ENCODE measurements at regions not wholly inside any gene's neighbourhood (a gene's known extent, or its start where the extent isn't known, plus 50 kb on each side); places are given as distances from the start of the nearest gene placed in this dataset.
A peak's percentile ranks its signal among the peaks of the same experiment; 100 is the strongest.
"Not testable (repeated sequence)": the region's sequence is repeated elsewhere in the genome, so short reads cannot be mapped to it uniquely, and the experiment has no call there.

GRCh38 chr3:66860771-66861170, 137.3 kb upstream of the KBTBD8 start:
- DNase-seq: no peak

DNA sequence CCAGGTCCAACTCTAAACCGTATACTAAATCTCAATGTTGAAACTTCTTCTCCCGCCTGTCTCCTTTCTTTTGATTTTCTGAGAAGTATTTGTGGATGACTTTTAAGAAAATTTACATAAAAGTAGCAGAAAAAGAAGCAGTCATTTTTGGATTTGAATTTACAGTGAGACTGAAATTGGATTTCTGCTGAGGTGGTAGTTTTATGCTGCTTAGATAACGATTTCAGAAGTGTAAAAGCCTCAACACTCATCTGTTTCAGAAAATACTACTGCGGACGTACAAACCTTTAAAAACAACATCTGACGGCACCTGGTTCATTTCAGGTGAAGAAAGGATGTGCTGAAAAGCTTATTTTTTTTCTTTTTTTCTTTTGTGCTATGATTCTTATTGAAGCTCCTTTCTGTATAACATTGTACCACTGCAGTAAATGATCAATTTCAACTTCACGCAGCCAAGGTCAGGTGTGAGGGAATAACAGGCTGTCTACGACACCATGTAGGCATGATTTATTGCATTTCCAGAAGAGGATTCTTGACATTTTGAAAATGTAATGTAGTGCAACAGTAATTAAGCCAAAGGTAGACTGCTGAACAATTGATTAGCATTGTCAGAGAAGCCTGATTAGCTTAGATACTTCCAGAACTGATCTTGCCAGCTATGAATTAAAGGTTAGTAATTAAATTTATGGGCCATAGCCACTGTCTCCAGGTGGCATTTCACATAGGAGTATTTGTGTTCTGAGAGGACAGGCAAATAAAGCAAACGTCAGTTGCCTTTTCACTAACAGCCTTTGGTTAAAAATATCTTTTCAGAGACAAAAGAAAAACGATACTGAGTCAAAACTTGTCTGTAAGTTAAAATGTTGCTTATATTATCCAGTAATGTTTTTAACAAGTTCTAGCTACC, 134.6 kb upstream of the KBTBD8 start:
- peak; percentile 16 to 91 (median 52) for DNase-seq

DNA sequence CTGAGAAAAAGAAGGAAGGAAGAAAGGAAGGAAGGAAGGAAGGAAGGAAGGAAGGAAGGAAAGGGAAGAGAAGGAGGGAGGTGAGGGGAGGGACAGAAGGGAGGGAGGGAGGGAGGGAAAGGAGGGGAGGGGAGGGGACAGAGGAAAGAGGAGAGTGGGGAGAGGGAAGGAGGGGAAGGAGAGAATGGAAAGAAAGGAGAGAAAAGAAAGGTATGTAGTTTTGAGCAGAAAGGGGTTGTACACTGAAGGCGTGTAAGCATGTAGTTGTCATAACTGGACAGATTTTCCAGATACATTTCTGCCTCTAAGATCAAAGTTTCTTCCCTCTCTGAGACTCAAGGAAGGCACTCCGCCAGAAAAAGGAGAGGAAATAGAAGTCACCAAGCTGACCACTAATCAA, 113.4 kb upstream of the KBTBD8 start:
- no peak for DNase-seq

- no peak for DNase-seq
Observed at GRCh38 chr3:66885326-66886000, 112.6 kb upstream of the KBTBD8 start.

- DNase-seq: no peak
Observed at GRCh38 chr3:66889750-66890494, 108.2 kb upstream of the KBTBD8 start.

DNA sequence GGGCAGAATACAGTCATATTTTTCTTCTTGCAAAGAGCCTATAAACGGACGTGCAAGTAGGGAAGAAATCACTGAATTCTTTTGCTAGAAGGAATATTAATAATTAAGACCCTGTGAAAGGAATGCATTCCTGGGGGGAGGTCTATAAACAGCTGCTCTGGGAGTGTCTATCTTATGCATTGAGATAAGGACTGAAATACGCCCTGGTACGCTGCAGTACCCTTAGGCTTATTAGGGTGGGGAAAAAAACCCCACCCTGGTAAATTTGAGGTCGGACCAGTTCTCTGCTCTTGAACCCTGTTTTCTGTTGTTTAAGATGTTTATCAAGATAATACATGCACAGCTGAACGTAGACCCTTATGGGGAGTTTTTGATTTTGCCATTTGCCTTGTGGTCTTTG, 100.0 kb upstream of the KBTBD8 start:
- no peak for DNase-seq

GRCh38 chr3:66904336-66904735, 93.8 kb upstream of the KBTBD8 start:
- DNase-seq: no peak

DNA sequence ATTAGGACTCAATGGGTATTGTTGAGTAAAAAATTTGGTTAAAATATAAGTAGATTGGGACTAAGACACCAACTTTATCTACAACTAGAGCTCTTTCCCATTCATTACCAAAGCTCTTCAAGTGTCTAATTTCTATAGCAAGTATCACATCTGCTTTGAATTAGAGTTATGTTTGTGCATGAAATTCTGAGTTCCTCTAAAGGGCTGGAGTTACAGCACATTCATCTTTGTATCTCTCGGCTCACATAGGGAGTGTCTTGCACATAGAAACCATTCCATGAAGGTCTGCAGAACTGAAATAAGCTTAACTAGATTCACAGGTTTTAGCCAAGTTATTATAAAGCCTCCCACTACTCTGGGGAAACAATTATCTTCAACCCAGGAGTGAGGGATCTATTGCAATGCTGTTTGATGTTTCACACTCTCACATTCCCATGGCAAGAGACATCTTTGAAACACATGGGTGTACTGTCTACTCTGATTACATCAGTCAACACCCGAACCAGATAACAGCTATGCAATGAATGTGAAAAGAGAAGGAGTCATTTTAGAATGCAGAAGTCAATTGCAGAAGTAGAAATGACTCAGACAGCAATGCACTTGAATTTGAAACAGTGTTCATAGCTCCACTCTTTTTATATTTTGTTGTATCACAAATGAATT, 93.1 kb upstream of the KBTBD8 start:
- no peak for DNase-seq

- no peak for DNase-seq
Observed at GRCh38 chr3:66907136-66907535, 91.0 kb upstream of the KBTBD8 start.

DNA sequence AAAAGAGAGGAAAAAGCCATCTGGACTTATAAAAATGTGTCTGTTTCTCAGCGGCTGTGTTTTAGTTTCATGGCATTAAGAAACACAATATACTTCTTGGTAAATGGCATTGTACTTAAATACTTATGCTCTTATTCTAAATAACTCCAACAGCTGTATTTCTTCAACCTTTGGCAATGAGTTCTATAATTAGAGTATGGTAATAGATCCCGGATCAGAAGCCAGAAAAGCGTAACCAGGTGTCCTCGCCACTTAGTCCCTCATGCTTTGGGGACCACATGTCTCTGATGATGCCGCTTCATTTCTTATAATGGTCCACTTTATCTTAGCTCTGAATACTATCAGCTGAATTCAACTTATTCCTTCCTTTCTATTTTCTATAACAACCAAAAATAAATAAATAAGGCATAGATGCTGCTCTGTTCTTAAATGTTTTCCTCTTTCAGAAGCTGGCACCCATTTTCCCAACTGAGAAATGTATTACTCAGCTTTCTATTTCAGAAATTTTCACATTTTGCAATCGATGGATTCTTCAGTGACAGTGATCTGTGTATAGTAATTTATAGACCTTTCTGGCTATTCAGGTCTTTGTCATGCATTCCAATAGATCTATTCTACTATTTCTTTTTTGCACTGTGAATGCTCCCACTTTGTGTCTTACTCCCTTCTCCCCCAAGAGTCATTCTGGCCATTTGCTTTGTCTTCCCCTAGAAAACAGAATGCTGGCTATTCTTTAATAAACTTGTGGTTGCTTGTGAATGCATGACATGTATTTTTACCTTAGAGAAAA, 87.6 kb upstream of the KBTBD8 start:
- DNase-seq: no peak

DNA sequence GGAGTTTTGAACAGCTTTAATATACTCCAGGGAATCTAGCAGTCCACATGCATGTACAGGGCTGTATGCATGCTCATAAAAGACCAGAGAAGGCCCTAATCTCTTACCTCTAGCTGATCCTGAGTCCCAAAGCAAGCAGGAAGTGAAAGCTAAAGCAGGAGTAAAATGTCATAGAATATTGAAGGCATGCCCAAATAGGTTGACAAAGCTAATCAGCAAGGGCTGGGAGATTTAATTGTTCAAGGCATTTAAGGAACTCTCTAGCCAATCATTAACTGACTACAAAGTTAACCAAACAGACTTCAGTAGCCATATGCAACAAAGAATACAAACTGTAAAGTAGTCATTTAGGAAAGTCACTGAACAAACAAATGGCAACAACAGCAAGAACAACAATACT, 85.8 kb upstream of the KBTBD8 start:
- DNase-seq: no peak

DNA sequence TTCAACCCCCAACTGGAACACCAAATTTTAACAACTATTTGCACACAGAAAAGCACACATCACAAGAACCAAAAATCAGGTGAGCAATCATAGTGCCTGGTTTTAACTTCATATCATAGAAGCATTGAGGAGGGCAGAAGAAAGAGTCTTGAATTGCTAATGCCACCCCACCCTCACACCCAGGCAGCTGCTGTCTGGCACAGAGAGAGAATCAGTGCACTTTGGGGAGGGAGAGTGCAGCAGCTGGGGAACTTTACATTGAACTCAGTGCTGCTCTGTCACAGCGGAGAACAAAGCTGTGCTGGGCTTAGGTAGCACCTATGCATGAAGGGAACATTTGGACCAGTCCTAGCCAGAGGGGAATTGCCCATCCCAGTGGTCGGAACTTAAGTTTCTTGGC, 76.0 kb upstream of the KBTBD8 start:
- no peak for DNase-seq

DNA sequence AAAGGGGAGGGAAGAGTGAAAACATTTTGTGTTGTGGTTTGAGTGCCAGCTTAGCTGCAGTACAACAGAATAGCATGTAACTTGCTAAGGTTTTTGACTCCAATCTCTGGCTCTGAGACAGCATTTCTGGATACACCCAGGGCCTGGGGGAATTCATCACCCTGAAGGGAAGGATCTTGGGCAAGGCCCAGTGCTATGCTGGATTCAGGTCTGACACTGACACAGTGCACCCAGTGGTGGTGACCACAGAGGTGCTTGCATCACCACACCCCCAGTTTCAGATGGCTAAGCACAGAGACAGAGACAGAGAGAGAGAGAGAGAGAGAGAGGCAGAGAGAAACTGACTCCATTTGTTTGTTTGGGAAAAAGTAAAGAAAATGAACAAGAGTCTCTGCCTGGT, 74.1 kb upstream of the KBTBD8 start:
- DNase-seq: no peak

- DNase-seq: no peak
Observed at GRCh38 chr3:66928252-66928651, 69.9 kb upstream of the KBTBD8 start.

- no peak for DNase-seq
Observed at GRCh38 chr3:66931291-66931690, 66.8 kb upstream of the KBTBD8 start.

DNA sequence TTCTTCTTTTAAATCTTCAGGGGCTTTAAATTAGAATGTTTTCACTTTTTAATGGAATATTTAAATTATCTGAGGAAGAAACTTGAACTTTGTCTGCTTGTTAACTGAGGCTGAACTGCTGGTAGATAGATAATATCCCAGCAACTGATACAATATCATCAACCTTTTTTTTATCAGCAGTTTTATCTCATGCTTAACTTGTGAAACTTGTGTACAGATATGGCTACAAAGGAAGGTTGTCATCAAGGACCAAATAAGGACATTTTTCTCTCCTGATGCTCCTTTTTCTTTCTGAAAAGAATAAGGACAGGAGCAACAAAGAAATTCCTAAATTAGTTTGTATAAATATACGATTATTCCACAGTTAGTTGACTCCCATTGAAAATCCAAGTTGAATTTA, 66.4 kb upstream of the KBTBD8 start:
- DNase-seq: no peak

DNA sequence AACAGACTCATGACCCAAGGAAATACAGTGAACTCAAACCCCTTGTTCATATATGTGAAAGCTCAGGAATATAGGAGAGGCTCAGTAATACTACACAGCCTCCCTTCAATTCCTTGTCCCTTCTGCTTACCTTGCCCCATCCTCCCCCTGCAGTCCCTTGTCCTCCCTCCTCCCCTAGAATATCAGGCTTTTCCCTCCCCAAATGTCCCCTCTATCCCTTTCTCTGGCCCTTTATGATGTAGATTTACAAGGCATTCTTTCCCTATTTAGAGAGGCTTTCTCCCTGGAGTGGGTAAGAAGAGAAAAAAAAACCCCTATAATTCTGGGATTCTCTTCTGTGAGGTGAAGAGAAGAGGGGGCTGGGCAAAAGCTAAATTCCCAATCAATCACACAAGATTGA, 64.9 kb upstream of the KBTBD8 start:
- no peak for DNase-seq

- DNase-seq: no peak
Observed at GRCh38 chr3:66934041-66934440, 64.1 kb upstream of the KBTBD8 start.

GRCh38 chr3:66934725-66935124, 63.4 kb upstream of the KBTBD8 start:
- no peak for DNase-seq

DNA sequence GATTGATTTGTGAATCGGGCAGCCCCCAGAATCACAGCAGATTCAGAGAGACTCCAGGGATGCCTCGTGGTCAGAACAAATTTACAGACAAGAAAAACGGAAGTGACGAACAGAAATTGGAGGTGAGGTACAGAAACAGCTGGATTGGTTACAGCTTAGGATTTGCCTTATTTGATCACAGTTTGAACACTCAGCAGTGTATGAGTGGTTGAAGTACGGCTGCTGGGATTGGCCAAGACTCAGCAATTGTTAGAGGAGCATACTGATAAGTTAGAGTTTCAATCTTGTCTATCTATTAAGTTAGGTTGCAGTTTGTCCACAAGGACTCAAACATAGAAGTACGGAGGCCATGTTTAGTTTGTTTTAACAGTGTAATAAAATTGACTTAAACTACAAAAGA, 61.1 kb upstream of the KBTBD8 start:
- DNase-seq: not testable (repeated sequence)

- DNase-seq: peak; percentile 50 to 85 (median 53)
Observed at GRCh38 chr3:66938338-66938963, 59.7 kb upstream of the KBTBD8 start.

- DNase-seq: no peak
Observed at GRCh38 chr3:66948041-66948440, 50.1 kb upstream of the KBTBD8 start.

Measured in NCI-H1417 (cell line).